Adrenal gland (tissue), 9 donors: ENCODE measurements at regions not wholly inside any gene's neighbourhood (a gene's known extent, or its start where the extent isn't known, plus 50 kb on each side); places are given as distances from the start of the nearest gene placed in this dataset.
"Not testable (repeated sequence)": the region's sequence is repeated elsewhere in the genome, so short reads cannot be mapped to it uniquely, and the experiment has no call there.

Source experiments
- DNase-seq, 7 donors: peaks; one replicate each; pipeline ENCODE4 v3.0.0-alpha.2; 2019 to 2020
- H3K27ac ChIP-seq, 5 donors: fragments of 200-600 bp; sonication (generic) in 4 of 5; 1 replicate in 3 of 5; 2 replicates in 2 of 5; pipeline versions ENCODE4 v1.5.1 to v1.8.0; 2016 to 2020; ENCODE audit warnings: mild to moderate bottlenecking in 1 of 5
- H3K27me3 ChIP-seq: fragments of 200-600 bp; 2 replicates; pipeline ENCODE4 v1.8.0; 2021
- H3K36me3 ChIP-seq, 2 donors: fragments of 200-600 bp; replicated peaks in 1 of 2; 1 replicate in 1 of 2; 2 replicates in 1 of 2; pipeline versions ENCODE4 v1.5.1 to v1.8.0; 2018 to 2022
- H3K4me1 ChIP-seq, 2 donors: fragments of 200-600 bp; replicated peaks in 1 of 2; 1 replicate in 1 of 2; 2 replicates in 1 of 2; pipeline versions ENCODE4 v1.5.1 to v1.8.0; 2018 to 2021
- H3K4me3 ChIP-seq, 4 donors: fragments of 200-600 bp; sonication (generic) in 3 of 4; one replicate each; pipeline ENCODE4 v1.5.1; 2016 to 2018
- H3K9me3 ChIP-seq, 3 donors: fragments of 200-600 bp; sonication (generic) in 1 of 3; replicated peaks in 1 of 3; 1 replicate in 2 of 3; 2 replicates in 1 of 3; pipeline versions ENCODE4 v1.5.1 to v1.8.0; 2016 to 2021
- CTCF ChIP-seq, 6 experiments: fragments of 450-650 bp in 4 of 6; fragments of 200-600 bp in 2 of 6; sonication (generic) in 1 of 6; IDR thresholded peaks; 1 replicate in 5 of 6; 2 replicates in 1 of 6; pipeline versions ENCODE4 v1.5.1 to v1.8.0; 2016 to 2021; ENCODE audit warnings: antibody characterized with exemption in 6 of 6, mild to moderate bottlenecking in 2 of 6, moderate library complexity in 1 of 6
- POLR2A ChIP-seq, 2 donors: fragments of 450-650 bp; IDR thresholded peaks; one replicate each; pipeline ENCODE4 v1.6.1; 2017; ENCODE audit warnings: antibody characterized with exemption in 2 of 2, mild to moderate bottlenecking in 2 of 2, moderate library complexity in 1 of 2
- WGBS, 4 donors: extraction: QIAGEN DNeasy Blood & Tissue Kit in 2 of 4; methylation state at CpG; one replicate each; pipeline versions ENCODE4 v1.1.5 to v1.1.7; 2013 to 2017; 5-methylcytosine and 5-hydroxymethylcytosine counted together
- intact Hi-C, 2 donors: fragments of 100-400 bp; cut with DNase I; formaldehyde crosslinking; loops; one replicate each; pipeline versions ENCODE4 v1.14.1 to v1.15.0; 2022 to 2023
- donor health status: healthy with polysubstance abuse.
- donor health status: Bipolar disorder and iron deficiency.
- donor health status: DM: yes; HTN: yes; CAD: no.
- donor health status: DM: no; HTN: no; CAD: no.
- donor health status: DM: no; HTN: no; CAD: no.

- Histone ChIP-seq H3K9me3 (no peaks in the 10 kb centered on the region), H3K4me1 (no peaks in the 10 kb centered on the region), H3K27ac (no peak overlapping the region), H3K4me3 (no peak overlapping the region), H3K27me3 (no peaks in the 10 kb centered on the region), H3K36me3 (no peaks in the 10 kb centered on the region)
- 57 to 71% (median 64%) methylated on average over 3 of the region's 3 CpGs for WGBS, 4 donors
- no peak for DNase-seq
- TF ChIP-seq CTCF (IDR thresholded peaks at IDR 0.05) (no peak), POLR2A (IDR thresholded peaks at IDR 0.05) (no peak)
- intact Hi-C loops: no loop called here
These were observed 764.2 kb downstream of the TENT5A start for GRCh38 chr6:80988286-80988685.

GRCh38 chr6:80981226-80981625 is 771.3 kb downstream of the TENT5A start:
- DNase-seq, H3K9me3 ChIP-seq, intact Hi-C loops, H3K27me3 ChIP-seq, H3K4me3 ChIP-seq, H3K4me1 ChIP-seq, H3K27ac ChIP-seq, H3K36me3 ChIP-seq: not testable (repeated sequence)
- 76 to 88% (median 78%) methylated on average over 2 of the region's 2 CpGs for WGBS, 4 donors

GRCh38 chr6:80976336-80976735 is 776.1 kb downstream of the TENT5A start:
- no peak overlapping the region for H3K27ac ChIP-seq
- H3K36me3 ChIP-seq: no peaks in the 10 kb centered on the region
- no peak for DNase-seq
- no peaks in the 10 kb centered on the region for H3K9me3 ChIP-seq
- TF ChIP-seq POLR2A (IDR thresholded peaks at IDR 0.05): no peak
- TF ChIP-seq CTCF (IDR thresholded peaks at IDR 0.05): no peak
- WGBS, 4 donors: 56 to 70% (median 63%) methylated on average over 3 of the region's 3 CpGs
- H3K4me1 ChIP-seq: no peaks in the 10 kb centered on the region
- no peak overlapping the region for H3K4me3 ChIP-seq
- intact Hi-C loops: no loop called here
- no peaks in the 10 kb centered on the region for H3K27me3 ChIP-seq

GRCh38 chr6:80974579-80974978 is 777.9 kb downstream of the TENT5A start:
- no peak for TF ChIP-seq POLR2A (IDR thresholded peaks at IDR 0.05)
- no peak for TF ChIP-seq CTCF (IDR thresholded peaks at IDR 0.05)
- H3K4me1 ChIP-seq: no peaks in the 10 kb centered on the region
- intact Hi-C loops: no loop called here
- no peaks in the 10 kb centered on the region for H3K9me3 ChIP-seq
- no peaks in the 10 kb centered on the region for H3K27me3 ChIP-seq
- no peaks in the 10 kb centered on the region for H3K36me3 ChIP-seq
- DNase-seq: no peak
- no peak overlapping the region for H3K27ac ChIP-seq
- 81 to 89% (median 82%) methylated on average over 1 to 2 of the region's 2 CpGs for WGBS, 4 donors
- H3K4me3 ChIP-seq: no peak overlapping the region

GRCh38 chr6:80969439-80969838 is 783.0 kb downstream of the TENT5A start:
- DNase-seq: no peak
- intact Hi-C loops: no loop called here
- no peak overlapping the region for H3K4me3 ChIP-seq
- H3K4me1 ChIP-seq: no peaks in the 10 kb centered on the region
- TF ChIP-seq POLR2A (IDR thresholded peaks at IDR 0.05) (no peak), CTCF (IDR thresholded peaks at IDR 0.05) (no peak)
- no peaks in the 10 kb centered on the region for H3K27me3 ChIP-seq
- H3K36me3 ChIP-seq: no peaks in the 10 kb centered on the region
- no peaks in the 10 kb centered on the region for H3K9me3 ChIP-seq
- no peak overlapping the region for H3K27ac ChIP-seq
